ENCODE measurements at regions not wholly inside any gene's neighbourhood (a gene's known extent, or its start where the extent isn't known, plus 50 kb on each side); places are given as distances from the start of the nearest gene placed in this dataset.
A peak's percentile ranks its signal among the peaks of the same experiment; 100 is the strongest.

DNA sequence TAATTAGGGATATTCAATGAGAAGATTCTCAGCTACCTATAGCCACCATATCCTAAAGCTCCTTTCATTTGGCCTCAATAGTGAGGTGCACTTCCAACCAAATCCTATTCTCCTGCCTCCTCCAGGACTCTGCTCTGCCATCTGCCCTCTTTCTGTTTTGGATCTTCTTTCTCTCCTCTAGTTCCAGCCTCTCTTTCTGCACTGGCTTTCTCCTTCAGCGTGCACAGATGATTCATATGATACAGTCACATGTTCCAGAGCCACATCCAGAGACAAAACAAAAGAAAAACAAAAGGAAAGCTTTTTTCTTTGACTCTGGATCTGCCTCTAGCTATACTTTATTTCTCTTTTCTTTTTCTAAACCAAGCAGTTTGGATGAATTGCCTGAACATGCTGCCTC is 531.9 kb upstream of the MAN1A1 start:
- CTCF ChIA-PET: interaction anchor here (0.6 to 0.9 kb wide), 4 partner anchors 11 to 547 kb away, joined by 3 to 4 read pairs (median 4); no protein-coding TSS in a partner anchor
- Mint-ChIP-seq H3K27me3 (ENCODE audit: insufficient read depth, unreplicated experiment) (no peaks in the 10 kb centered on the region), H3K4me3 (ENCODE audit: unreplicated experiment) (no peak overlapping the region), H3K4me1 (ENCODE audit: insufficient read depth, unreplicated experiment) (peaks cover 6% of the 10 kb centered on the region), H3K27ac (ENCODE audit: low read depth, unreplicated experiment) (peak overlapping the region; percentile 6), H3K36me3 (ENCODE audit: insufficient read depth, unreplicated experiment) (no peaks in the 10 kb centered on the region), H3K9me3 (ENCODE audit: unreplicated experiment) (no peaks in the 10 kb centered on the region)
- intact Hi-C loops (cut with micrococcal nuclease): no loop called here
- POLR2A ChIA-PET: interaction anchor here (1.3 kb wide), 1 partner anchor 47 kb away, joined by 6 read pairs; no protein-coding TSS in a partner anchor
- TF ChIP-seq, protein P1, sequence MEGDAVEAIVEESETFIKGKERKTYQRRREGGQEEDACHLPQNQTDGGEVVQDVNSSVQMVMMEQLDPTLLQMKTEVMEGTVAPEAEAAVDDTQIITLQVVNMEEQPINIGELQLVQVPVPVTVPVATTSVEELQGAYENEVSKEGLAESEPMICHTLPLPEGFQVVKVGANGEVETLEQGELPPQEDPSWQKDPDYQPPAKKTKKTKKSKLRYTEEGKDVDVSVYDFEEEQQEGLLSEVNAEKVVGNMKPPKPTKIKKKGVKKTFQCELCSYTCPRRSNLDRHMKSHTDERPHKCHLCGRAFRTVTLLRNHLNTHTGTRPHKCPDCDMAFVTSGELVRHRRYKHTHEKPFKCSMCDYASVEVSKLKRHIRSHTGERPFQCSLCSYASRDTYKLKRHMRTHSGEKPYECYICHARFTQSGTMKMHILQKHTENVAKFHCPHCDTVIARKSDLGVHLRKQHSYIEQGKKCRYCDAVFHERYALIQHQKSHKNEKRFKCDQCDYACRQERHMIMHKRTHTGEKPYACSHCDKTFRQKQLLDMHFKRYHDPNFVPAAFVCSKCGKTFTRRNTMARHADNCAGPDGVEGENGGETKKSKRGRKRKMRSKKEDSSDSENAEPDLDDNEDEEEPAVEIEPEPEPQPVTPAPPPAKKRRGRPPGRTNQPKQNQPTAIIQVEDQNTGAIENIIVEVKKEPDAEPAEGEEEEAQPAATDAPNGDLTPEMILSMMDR (IDR thresholded peaks at IDR 0.05; ENCODE audit: unreplicated experiment): no peak
- peak; percentile 45 for DNase-seq (ENCODE audit: unreplicated experiment)
- no TSS peak for BruUV-seq (replicated peaks)

DNA sequence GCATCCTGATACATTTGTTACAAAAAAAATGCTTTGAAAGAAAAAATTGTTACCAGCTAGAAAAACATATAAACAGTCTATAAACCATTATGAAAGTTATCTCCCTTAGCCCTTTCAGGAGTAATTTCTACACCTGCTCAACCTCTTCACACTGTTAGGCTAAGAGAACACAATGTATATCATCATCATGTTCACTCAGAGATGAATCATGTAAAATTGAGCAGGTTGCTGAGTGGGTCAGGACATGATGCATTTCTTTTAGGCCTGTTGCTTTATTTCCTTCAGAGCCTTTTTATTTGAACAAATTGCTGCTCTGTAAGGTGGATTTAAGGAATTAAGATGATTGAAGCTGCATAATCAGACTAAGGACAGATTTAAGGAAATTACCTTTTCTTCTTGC is 531.3 kb upstream of the MAN1A1 start:
- no peaks in the 10 kb centered on the region for H3K9me3 Mint-ChIP-seq (ENCODE audit: unreplicated experiment)
- H3K4me3 Mint-ChIP-seq (ENCODE audit: unreplicated experiment): no peak overlapping the region
- H3K4me1 Mint-ChIP-seq (ENCODE audit: insufficient read depth, unreplicated experiment): peaks cover 6% of the 10 kb centered on the region
- POLR2A ChIA-PET: interaction anchor here (1.3 kb wide), 1 partner anchor 47 kb away, joined by 6 read pairs; no protein-coding TSS in a partner anchor
- BruUV-seq (replicated peaks): no TSS peak
- TF ChIP-seq, protein P1 (IDR thresholded peaks at IDR 0.05; ENCODE audit: unreplicated experiment): no peak
- no peaks in the 10 kb centered on the region for H3K36me3 Mint-ChIP-seq (ENCODE audit: insufficient read depth, unreplicated experiment)
- peak; percentile 12 for DNase-seq (ENCODE audit: unreplicated experiment)
- CTCF ChIA-PET: interaction anchor here (0.6 to 0.9 kb wide), 3 partner anchors 11 to 138 kb away, joined by 3 to 4 read pairs (median 3); no protein-coding TSS in a partner anchor
- H3K27ac Mint-ChIP-seq (ENCODE audit: low read depth, unreplicated experiment): no peak overlapping the region
- intact Hi-C loops (cut with micrococcal nuclease): no loop called here
- no peaks in the 10 kb centered on the region for H3K27me3 Mint-ChIP-seq (ENCODE audit: insufficient read depth, unreplicated experiment)

DNA sequence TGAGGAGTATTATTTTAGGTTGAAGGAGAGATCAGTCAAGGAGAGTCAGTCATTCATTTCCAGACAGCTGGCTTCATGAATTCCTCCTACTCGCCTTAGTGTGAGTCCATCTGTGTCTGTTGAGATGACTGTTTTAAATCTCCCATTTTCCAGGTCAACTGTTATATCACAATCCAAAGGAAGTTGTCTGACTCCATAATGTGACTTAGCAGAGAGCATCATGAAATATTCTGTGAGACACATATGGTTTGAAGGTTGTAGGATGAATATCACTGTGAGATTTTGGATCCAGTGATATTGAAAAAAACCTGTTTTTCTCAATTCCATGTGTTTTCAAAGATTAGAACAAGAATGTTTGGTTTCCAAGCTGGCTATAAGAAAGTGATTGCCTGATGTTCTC is 530.2 kb upstream of the MAN1A1 start:
- H3K4me1 Mint-ChIP-seq (ENCODE audit: insufficient read depth, unreplicated experiment): peaks cover 6% of the 10 kb centered on the region
- H3K36me3 Mint-ChIP-seq (ENCODE audit: insufficient read depth, unreplicated experiment): no peaks in the 10 kb centered on the region
- intact Hi-C loops (cut with micrococcal nuclease): no loop called here
- no peak overlapping the region for H3K27ac Mint-ChIP-seq (ENCODE audit: low read depth, unreplicated experiment)
- ChIA-PET CTCF (no interaction called here), POLR2A (interaction anchor here (0.8 kb wide), 1 partner anchor 12 kb away, joined by 4 read pairs; no protein-coding TSS in a partner anchor)
- H3K4me3 Mint-ChIP-seq (ENCODE audit: unreplicated experiment): no peak overlapping the region
- no peak for DNase-seq (ENCODE audit: unreplicated experiment)
- BruUV-seq (replicated peaks): no TSS peak
- TF ChIP-seq, protein P1 (IDR thresholded peaks at IDR 0.05; ENCODE audit: unreplicated experiment): no peak
- H3K27me3 Mint-ChIP-seq (ENCODE audit: insufficient read depth, unreplicated experiment): no peaks in the 10 kb centered on the region
- no peaks in the 10 kb centered on the region for H3K9me3 Mint-ChIP-seq (ENCODE audit: unreplicated experiment)

DNA sequence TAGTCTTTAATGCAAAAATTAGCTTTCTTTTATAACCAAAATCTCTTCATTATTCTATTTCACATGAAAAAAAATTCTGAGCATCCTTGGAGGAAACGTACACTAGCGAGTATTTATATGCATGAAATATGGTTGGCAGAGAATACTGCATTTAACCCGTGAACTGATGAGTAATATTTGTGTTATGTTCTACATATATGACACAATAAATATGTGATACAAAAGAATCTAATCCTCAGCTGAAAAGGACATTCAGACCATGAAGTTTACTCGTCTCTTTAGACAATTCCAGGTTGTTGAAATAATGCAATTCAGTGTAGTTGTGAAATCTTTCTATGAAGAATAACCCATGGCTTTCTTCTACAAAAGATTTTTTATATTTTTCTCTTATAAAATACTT is 524.8 kb upstream of the MAN1A1 start:
- TF ChIP-seq, protein P1 (IDR thresholded peaks at IDR 0.05; ENCODE audit: unreplicated experiment): no peak
- no peak for DNase-seq (ENCODE audit: unreplicated experiment)
- no peaks in the 10 kb centered on the region for H3K27me3 Mint-ChIP-seq (ENCODE audit: insufficient read depth, unreplicated experiment)
- no peaks in the 10 kb centered on the region for H3K36me3 Mint-ChIP-seq (ENCODE audit: insufficient read depth, unreplicated experiment)
- no peaks in the 10 kb centered on the region for H3K9me3 Mint-ChIP-seq (ENCODE audit: unreplicated experiment)
- H3K27ac Mint-ChIP-seq (ENCODE audit: low read depth, unreplicated experiment): no peak overlapping the region
- no peak overlapping the region for H3K4me3 Mint-ChIP-seq (ENCODE audit: unreplicated experiment)
- H3K4me1 Mint-ChIP-seq (ENCODE audit: insufficient read depth, unreplicated experiment): no peaks in the 10 kb centered on the region
- intact Hi-C loops (cut with micrococcal nuclease): no loop called here
- POLR2A ChIA-PET: interaction anchor here (0.6 to 1.4 kb wide), 2 partner anchors 45 to 1176 kb away, joined by 3 read pairs; no protein-coding TSS in a partner anchor
- CTCF ChIA-PET: no interaction called here
- BruUV-seq (replicated peaks): no TSS peak
